ENCODE measurements at regions not wholly inside any gene's neighbourhood (a gene's known extent, or its start where the extent isn't known, plus 50 kb on each side); places are given as distances from the start of the nearest gene placed in this dataset.
"Not testable (repeated sequence)": the region's sequence is repeated elsewhere in the genome, so short reads cannot be mapped to it uniquely, and the experiment has no call there.

- DNase-seq = no peak
Measured at GRCh38 chr5:60517094-60517694, 182.8 kb downstream of the DEPDC1B start.

DNA sequence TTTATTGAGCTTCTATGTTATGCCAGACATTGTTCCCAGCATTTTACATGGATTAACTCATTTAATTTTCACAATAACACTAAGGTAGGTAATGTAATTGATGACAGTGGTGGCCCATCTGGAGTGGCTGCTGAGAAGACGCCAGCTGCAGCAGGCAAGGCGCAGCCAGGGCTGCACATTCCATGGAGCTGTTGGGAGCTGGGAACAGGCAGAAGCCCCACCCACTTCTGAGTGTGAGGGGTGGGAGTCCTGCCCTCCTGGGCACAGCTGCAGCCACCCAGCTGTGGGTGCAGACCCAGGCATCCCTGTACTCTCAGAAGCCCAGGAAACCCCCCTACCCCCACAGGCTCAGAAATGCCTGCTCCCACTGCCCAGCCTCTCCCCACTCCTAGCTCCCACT lies 183.3 kb downstream of the DEPDC1B start:
- DNase-seq = no peak

- DNase-seq = no peak
Measured at GRCh38 chr5:60514152-60514551, 185.8 kb downstream of the DEPDC1B start.

GRCh38 chr5:60512117-60512516 lies 187.8 kb downstream of the DEPDC1B start:
- no peak for DNase-seq

GRCh38 chr5:60510663-60511062 lies 189.3 kb downstream of the DEPDC1B start:
- no peak for DNase-seq

DNA sequence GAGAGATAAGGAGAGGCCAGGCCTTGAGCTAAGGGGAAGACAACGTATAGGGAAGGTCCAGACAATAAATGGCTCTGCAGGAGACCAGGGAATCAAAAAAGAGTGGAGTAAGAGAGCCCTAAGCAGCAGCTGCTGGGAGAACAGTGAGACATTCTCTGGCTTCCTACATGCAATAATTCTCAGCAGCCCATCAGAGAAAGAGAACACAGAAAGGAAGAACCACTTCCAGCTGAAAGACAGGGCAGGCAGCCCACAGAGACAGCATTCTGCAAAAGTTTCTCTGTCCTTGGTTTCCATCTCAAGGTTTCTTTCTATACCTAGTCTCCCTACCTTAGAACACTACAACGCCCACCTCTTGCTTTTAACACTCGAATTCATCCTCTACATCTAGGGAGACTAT lies 189.9 kb downstream of the DEPDC1B start:
- DNase-seq = no peak

DNA sequence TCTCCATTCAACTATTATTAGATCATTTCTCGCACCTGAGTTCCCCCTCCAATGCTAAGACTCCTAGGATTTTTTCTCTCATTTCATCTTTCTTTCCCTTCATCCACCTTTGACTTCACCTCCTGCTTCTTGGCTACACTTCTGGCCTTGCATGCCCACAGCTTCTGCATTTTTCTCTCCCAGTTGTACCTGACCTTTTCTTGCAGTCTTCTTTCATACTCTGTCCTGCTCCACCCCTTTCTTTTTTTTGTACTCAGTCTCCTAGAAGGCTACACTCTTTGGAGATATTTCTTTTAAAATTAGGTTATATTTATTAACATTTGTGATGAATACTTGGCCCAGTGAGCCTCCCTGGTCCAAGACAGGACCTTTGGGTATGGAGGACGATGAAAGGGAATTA lies 190.4 kb downstream of the DEPDC1B start:
- DNase-seq = no peak

GRCh38 chr5:60507687-60508086 lies 192.3 kb downstream of the DEPDC1B start:
- DNase-seq = no peak

DNA sequence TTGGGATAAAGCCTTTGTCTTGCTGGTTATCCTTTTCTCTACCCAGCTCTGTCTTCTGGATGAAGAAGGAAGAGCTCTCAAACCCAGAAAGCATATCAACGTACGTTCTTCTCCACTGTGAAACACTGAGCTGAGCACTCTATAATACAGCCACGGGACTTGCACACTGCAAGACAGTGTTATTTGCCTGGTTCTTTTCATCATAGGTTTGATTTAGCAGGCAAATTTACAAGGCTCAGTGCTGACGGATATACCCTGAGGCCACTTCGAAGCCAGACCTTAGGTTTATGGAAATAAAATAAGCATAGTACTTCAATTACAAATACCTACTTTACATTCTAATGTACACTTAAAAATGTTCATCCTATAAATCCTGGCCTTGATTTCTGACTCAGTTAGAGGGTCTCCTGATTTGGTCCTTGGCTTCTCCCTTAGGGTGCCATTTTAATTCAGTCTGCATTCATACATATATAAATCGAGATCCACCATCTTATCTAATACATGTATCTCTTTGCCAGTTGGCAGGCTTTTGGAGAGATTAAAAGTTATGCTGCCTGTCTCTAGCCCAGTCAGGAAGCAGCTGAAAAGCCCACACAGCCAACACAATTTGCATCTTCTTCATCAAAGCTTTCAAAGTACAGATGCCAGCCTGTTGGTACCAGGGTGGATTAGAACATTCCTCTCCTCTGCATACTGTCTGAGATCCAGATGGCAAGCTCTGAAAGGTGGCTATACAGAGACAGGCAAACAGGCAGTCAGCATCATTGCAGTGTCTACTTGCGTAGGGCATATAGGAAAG lies 194.4 kb downstream of the DEPDC1B start:
- DNase-seq = no peak

DNA sequence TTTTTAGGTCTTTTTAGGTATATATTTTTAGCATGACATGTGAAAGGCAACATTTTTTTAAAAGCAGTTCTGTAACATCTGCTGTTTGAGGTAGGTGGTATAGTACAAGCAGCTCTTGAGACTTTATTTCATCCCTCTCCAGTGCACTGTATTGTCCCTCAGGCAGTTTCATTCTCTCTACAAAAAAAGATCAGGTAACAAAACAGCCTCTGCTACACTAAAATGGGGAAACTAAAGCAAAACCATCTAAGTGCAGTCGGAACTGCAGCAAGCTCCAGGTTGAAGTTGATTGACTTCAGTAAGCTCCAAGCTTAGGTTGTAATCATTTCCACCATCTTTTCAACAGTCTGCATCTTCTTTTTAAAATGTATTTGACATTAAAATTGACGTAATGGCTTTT lies 195.6 kb downstream of the DEPDC1B start:
- DNase-seq = no peak

DNA sequence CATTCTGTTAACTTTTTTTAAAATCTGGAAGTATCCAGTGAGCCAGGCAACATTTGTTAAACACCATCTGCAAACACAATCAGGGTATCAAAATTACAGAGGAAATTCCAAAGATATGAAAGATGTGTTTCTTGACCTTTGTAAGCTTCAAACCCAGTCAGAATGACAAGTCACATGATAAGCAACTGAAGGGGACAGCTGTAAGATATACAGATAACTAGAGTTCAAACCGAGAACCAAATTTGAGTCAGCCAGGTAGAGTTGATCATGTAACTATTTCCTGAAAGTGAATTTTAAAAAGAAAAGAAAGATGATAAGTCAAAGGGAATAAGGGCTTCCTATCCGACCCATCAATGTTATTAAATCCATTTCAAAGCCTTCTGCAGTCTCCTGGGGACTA lies 196.2 kb downstream of the DEPDC1B start:
- no peak for DNase-seq

GRCh38 chr5:60497706-60498500 lies 202.1 kb downstream of the DEPDC1B start:
- no peak for DNase-seq

DNA sequence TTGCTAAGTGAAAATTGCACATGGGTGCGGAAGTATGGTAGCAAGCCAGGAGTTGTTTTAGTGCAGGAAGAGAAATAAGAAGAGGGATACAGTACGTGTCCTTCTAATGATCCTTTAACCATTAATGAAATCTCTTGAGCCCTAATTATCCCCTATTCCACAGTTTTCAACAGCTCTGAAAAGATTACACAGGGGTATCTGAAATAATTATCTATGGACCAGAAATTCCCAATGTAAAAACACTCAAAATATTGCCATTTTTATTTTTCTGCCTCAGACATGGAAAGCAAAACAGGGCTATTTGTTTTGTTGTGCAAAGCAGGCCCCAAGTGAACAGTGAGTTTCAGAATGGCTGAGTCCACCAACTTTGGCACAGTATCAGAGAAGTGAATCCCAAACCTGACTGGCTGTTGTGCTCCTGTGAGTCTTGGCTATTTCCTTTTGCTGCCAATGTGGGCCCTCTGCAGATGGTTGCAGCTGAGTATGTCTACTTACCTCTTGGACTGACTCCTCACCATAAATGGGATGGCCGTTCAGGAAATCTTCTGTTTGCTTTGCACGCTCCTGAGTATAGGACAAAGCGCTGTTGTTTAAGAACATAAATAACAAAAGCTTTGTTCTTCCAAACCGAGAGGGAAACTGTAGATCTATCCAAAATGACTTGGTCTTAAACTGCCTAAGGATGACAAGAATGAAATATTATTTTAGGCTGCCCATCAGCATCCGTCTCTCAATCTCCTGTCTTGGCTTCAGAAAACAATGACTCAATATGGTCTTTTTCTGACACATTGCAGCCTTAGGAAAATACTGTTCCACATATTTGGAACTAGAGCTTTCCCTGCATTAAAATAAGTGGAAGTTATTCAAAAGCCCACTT lies 204.1 kb downstream of the DEPDC1B start:
- DNase-seq = no peak

DNA sequence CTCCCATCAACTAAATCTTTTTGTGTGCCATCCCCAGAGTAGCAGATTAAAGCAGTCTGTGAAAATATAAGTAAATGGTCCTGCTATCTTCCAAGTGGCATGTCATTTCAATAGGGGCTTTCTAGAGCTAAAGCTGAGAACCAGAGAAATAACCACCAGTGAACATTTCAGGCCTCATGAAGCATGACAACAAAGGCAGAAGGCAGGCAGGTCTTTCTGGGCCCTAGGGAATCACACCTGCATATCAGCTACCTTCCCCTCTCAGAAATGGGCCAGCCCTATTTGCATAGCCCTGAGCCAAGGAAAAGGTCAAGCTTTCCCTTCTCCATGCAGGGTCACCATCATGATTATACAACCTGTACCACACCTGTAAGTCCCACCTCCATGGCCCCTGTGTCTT lies 205.3 kb downstream of the DEPDC1B start:
- DNase-seq = no peak

- DNase-seq = no peak
Measured at GRCh38 chr5:60494144-60494543, 205.8 kb downstream of the DEPDC1B start.

GRCh38 chr5:60493372-60493771 lies 206.6 kb downstream of the DEPDC1B start:
- no peak for DNase-seq

DNA sequence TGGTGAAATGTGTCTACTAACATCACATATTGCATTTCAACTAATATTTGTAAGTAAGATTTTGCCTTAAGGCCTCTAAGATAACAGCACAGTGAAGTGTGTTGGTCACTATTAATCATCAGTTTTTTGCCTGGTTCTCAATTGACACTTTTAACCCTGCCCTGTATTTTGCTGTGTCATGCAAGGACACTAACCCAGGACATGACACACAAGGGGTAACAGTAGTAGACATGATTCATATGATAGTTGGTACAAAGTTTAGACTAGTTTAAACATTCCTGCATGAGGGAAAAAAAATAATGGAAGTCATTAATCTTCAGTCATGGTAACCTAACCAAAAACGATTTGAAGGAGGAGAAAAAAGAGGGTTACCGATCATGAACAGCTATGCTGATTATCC lies 207.0 kb downstream of the DEPDC1B start:
- no peak for DNase-seq

DNA sequence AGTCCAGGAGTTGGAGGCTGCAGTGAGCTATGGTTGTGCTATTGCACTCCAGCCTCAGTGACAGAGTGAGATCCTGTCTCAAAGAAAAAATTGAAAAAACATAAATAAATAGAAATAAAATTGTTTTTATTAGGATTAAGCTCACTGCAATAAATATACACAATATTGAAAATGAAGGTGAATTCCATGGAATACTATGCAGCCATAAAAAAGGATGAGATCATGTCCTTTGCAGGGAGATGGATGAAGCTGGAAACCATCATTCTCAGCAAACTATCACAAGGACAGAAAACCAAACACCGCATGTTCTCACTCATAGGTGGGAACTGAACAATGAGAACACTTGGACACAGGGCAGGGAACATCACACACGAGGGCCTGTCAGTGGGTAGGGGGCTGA lies 207.6 kb downstream of the DEPDC1B start:
- not testable (repeated sequence) for DNase-seq

DNA sequence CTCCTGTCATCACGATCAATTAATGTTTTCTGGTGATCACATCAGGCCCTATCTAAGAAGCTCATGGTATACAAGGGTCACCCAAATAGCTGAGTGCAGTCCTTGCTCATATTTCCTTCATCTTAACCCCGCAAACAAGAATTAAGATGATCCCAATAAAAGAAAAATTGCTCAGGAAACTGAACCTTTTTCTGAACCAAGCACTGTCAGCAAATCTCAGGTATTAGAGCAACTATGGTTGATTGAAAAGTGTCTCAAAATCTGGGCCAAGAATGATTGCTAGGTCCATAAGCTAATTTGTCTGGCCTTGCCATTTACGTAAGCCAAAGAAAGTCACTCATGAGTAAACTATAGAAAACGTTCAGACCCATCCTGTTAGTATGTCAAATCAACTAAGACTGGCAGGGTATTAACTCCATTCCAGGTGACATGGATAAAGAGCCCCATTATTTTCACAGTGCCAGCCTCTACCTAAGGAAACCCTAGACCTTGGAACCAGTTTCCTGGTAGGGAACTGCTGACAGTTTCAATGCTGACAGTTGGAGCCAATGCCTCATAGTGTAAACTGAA lies 209.3 kb downstream of the DEPDC1B start:
- no peak for DNase-seq

DNA sequence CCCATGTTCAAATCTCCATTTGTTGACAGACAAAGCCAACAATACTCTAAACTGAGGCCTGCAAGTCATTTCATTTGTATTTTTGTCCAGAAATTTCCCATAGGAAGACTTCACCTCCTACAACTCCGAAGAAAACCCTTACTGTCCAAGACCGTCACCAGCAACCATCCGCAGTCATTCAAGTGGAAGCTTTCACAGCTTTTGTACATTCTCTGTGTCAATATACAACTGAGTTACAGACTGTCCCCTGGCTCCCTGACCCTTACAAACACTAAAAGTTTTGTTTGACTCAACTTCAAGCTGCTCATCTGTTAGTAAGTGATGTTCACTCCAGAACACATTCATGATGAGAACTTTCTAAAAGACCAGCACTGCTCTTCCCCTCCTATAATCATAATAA lies 210.1 kb downstream of the DEPDC1B start:
- DNase-seq = no peak

DNA sequence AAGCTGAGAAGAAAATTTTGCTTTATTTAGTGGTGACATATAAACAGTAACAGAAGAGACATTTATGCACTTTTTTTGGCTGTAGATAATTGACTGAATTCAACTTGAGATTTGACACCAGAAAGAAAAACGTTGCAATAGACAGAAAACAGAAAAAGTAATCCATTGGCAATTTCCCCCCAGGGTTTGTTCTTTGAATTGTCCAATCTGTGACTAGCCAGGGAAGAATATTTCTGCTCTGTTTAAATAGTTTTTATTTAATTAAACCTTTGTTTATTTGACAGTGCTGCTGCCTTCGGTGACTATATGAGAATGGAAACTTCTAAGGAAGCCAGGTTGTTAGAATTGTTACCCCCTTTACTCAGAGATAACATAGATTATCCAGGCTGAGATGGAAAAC lies 210.6 kb downstream of the DEPDC1B start:
- no peak for DNase-seq

- no peak for DNase-seq
Measured at GRCh38 chr5:60488466-60489130, 211.4 kb downstream of the DEPDC1B start.
